H9 (cell line): ENCODE measurements at regions not wholly inside any gene's neighbourhood (a gene's known extent, or its start where the extent isn't known, plus 50 kb on each side); places are given as distances from the start of the nearest gene placed in this dataset.

Source experiments
- DNase-seq: peaks from one replicate; pipeline ENCODE4 v3.0.0-alpha.2; 2017
- H2AFZ ChIP-seq: one replicate; pipeline ENCODE4 v1.6.1; 2013; ENCODE audit warnings: mild to moderate bottlenecking, low read length, control low read depth, moderate library complexity
- H2AK5ac ChIP-seq: 2 replicates; pipeline ENCODE4 v1.6.1; 2013; ENCODE audit warnings: low read length, control low read depth, mixed read lengths; ENCODE audit not compliant: insufficient read length
- H2BK120ac ChIP-seq: one replicate; pipeline ENCODE4 v1.6.1; 2013; ENCODE audit warnings: low read depth, mild to moderate bottlenecking, low read length, control low read depth, inconsistent platforms; ENCODE audit not compliant: poor library complexity, severe bottlenecking
- H2BK12ac ChIP-seq: 2 replicates; pipeline ENCODE4 v1.6.1; 2013; ENCODE audit warnings: low read length, control low read depth, mixed read lengths, low read depth; ENCODE audit not compliant: insufficient read length
- H2BK15ac ChIP-seq: 2 replicates; pipeline ENCODE4 v1.6.1; 2013; ENCODE audit warnings: low read depth, low read length, control low read depth
- H2BK20ac ChIP-seq: one replicate; pipeline ENCODE4 v1.6.1; 2013; ENCODE audit warnings: low read depth, mild to moderate bottlenecking, low read length, control low read depth, inconsistent platforms; ENCODE audit not compliant: poor library complexity, severe bottlenecking
- H2BK5ac ChIP-seq: 2 replicates; pipeline ENCODE4 v1.6.1; 2013; ENCODE audit warnings: low read length, control low read depth, mixed read lengths; ENCODE audit not compliant: insufficient read length
- H3K14ac ChIP-seq: 2 replicates; pipeline ENCODE4 v1.6.1; 2013; ENCODE audit warnings: low read length, control low read depth; ENCODE audit not compliant: insufficient read depth
- H3K18ac ChIP-seq: 2 replicates; pipeline ENCODE4 v1.6.1; 2013; ENCODE audit warnings: low read depth, mild to moderate bottlenecking, mixed read lengths, low read length, control low read depth; ENCODE audit not compliant: insufficient read length
- H3K23ac ChIP-seq: 2 replicates; pipeline ENCODE4 v1.6.1; 2013; ENCODE audit warnings: low read length, control low read depth, mixed read lengths, low read depth; ENCODE audit not compliant: insufficient read length
- H3K23me2 ChIP-seq: 2 replicates; pipeline ENCODE4 v1.6.1; 2013; ENCODE audit warnings: low read depth, mild to moderate bottlenecking, mixed read lengths, low read length, control low read depth; ENCODE audit not compliant: insufficient read length, poor library complexity, severe bottlenecking
- H3K27ac ChIP-seq: 2 replicates; pipeline ENCODE4 v1.5.1; 2013; ENCODE audit warnings: low read length, control low read depth, mixed read lengths, low read depth; ENCODE audit not compliant: insufficient read length
- H3K27me3 ChIP-seq: 2 replicates; pipeline ENCODE4 v1.6.1; 2013; ENCODE audit warnings: low read length, control low read depth, inconsistent platforms; ENCODE audit not compliant: insufficient read depth
- H3K4ac ChIP-seq: 2 replicates; pipeline ENCODE4 v1.6.1; 2013; ENCODE audit warnings: low read depth, mild to moderate bottlenecking, control low read depth, inconsistent platforms, low read length, moderate library complexity
- H3K4me1 ChIP-seq: 2 replicates; pipeline ENCODE4 v1.6.1; 2013; ENCODE audit warnings: low read length, control low read depth, inconsistent platforms; ENCODE audit not compliant: insufficient read depth
- H3K4me2 ChIP-seq: 2 replicates; pipeline ENCODE4 v1.6.1; 2013; ENCODE audit warnings: low read length, control low read depth, mixed read lengths; ENCODE audit not compliant: insufficient read length, insufficient read depth
- H3K56ac ChIP-seq: 2 replicates; pipeline ENCODE4 v1.6.1; 2013; ENCODE audit warnings: low read depth, mild to moderate bottlenecking, mixed read lengths, low read length, control low read depth; ENCODE audit not compliant: insufficient read length
- H3K79me1 ChIP-seq: 2 replicates; pipeline ENCODE4 v1.6.1; 2013; ENCODE audit warnings: low read depth, mild to moderate bottlenecking, moderate library complexity, low read length, control low read depth, inconsistent platforms; ENCODE audit not compliant: insufficient read depth, poor library complexity, severe bottlenecking
- H3K79me2 ChIP-seq: 2 replicates; pipeline ENCODE4 v1.6.1; 2013; ENCODE audit warnings: low read length, control low read depth, inconsistent platforms; ENCODE audit not compliant: insufficient read depth
- H3K9ac ChIP-seq: 2 replicates; pipeline ENCODE4 v1.6.1; 2013; ENCODE audit warnings: low read length, control low read depth, mixed read lengths; ENCODE audit not compliant: insufficient read length; ENCODE audit errors: extremely low read depth
- H3K9me3 ChIP-seq: one replicate; pipeline ENCODE4 v1.6.1; 2013; ENCODE audit warnings: low read depth, low read length, inconsistent platforms; ENCODE audit not compliant: control insufficient read depth
- H3T11ph ChIP-seq: one replicate; pipeline ENCODE4 v1.6.1; 2013; ENCODE audit warnings: mild to moderate bottlenecking, low read length, control low read depth, inconsistent platforms
- H4K20me1 ChIP-seq: one replicate; pipeline ENCODE4 v1.6.1; 2013; ENCODE audit not compliant: control insufficient read depth, insufficient read length, insufficient read depth
- H4K5ac ChIP-seq: 2 replicates; pipeline ENCODE4 v1.6.1; 2013; ENCODE audit warnings: low read depth, mild to moderate bottlenecking, mixed read lengths, low read length, control low read depth; ENCODE audit not compliant: insufficient read length
- H4K8ac ChIP-seq: replicated peaks from 2 replicates; pipeline ENCODE4 v1.6.1; 2013; ENCODE audit warnings: low read length, control low read depth, mixed read lengths, low read depth; ENCODE audit not compliant: insufficient read length
- H4K91ac ChIP-seq: 2 replicates; pipeline ENCODE4 v1.6.1; 2013; ENCODE audit warnings: low read depth, mild to moderate bottlenecking, moderate library complexity, mixed read lengths, low read length, control low read depth; ENCODE audit not compliant: insufficient read length
- H3K27ac Mint-ChIP-seq, 3 experiments: 2 replicates in 2 of 3; 3 replicates in 1 of 3; pipeline ENCODE4 v1.8.0; 2020 to 2021; ENCODE audit warnings: mixed read lengths in 3 of 3, mild to moderate bottlenecking in 1 of 3, moderate library complexity in 1 of 3
- H3K27me3 Mint-ChIP-seq: 2 replicates; pipeline ENCODE4 v1.8.0; 2021; ENCODE audit warnings: low read depth, mild to moderate bottlenecking, moderate library complexity, mixed read lengths
- H3K36me3 Mint-ChIP-seq, 3 experiments: 2 replicates in 2 of 3; 3 replicates in 1 of 3; pipeline ENCODE4 v1.8.0; 2020 to 2021; ENCODE audit warnings: low read depth in 3 of 3, mixed read lengths in 3 of 3; ENCODE audit not compliant: insufficient read depth in 1 of 3
- H3K4me1 Mint-ChIP-seq, 2 experiments: 2 replicates each; pipeline ENCODE4 v1.8.0; 2020; ENCODE audit warnings: mixed read lengths in 2 of 2
- H3K4me3 Mint-ChIP-seq, 2 experiments: 2 replicates in 1 of 2; 3 replicates in 1 of 2; pipeline ENCODE4 v1.8.0; 2020 to 2021; ENCODE audit warnings: mild to moderate bottlenecking in 2 of 2, mixed read lengths in 2 of 2, moderate library complexity in 1 of 2
- H3K9me3 Mint-ChIP-seq, 2 experiments: 2 replicates in 1 of 2; 3 replicates in 1 of 2; pipeline ENCODE4 v1.8.0; 2020; ENCODE audit warnings: mild to moderate bottlenecking in 2 of 2, mixed read lengths in 2 of 2, moderate library complexity in 1 of 2
- WGBS: extraction: QIAGEN DNeasy Blood & Tissue Kit; methylation state at CpG from one replicate; pipeline ENCODE4 v1.1.7; 2013; ENCODE audit warnings: missing lambda C conversion rate, low lambda C conversion rate, mixed read lengths; ENCODE audit not compliant: insufficient read length; ENCODE audit errors: extremely low coverage; 5-methylcytosine and 5-hydroxymethylcytosine counted together
- TF ChIP-seq, protein P1 (sequence below): fragments of 200-600 bp; sonication (generic); conservative IDR thresholded peaks from 3 replicates; pipeline ENCODE4 v1.8.0; 2021; ENCODE audit warnings: antibody characterized with exemption, mild to moderate bottlenecking

DNA sequence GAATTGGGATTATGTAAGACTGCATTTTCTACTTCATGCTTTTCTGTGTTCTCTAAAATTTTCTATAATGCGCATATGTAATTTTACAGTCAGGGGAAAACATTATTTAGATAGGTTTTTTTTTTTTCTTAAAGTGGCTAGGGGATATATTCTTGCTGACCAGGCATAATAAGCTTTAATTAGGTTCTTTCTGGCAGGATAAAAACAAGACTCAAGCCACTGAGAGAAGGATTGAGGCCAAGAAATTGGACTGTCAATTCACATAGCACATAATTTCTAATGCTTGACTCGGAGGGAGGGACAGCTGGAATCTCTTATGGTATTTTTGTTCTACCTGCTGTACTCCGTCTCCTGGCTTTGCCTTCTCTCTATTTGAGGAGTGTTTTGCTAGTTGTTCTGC lies 119.8 kb upstream of the NPVF start:
- WGBS, result no CpG with 5 or more reads among the region's 3 CpGs
- Mint-ChIP-seq H3K27me3 (no peaks in the 10 kb centered on the region), H3K36me3 (no peaks in the 10 kb centered on the region), H3K4me3 (no peak overlapping the region), H3K27ac (no peak overlapping the region), H3K9me3 (no peaks in the 10 kb centered on the region), H3K4me1 (no peaks in the 10 kb centered on the region)
- no peak overlapping the region for H2AK5ac ChIP-seq
- no peak overlapping the region for H2BK12ac ChIP-seq
- no peak overlapping the region for H3K14ac ChIP-seq
- H3T11ph ChIP-seq, result no peak overlapping the region
- H3K79me2 ChIP-seq, result no peaks in the 10 kb centered on the region
- no peak overlapping the region for H2BK15ac ChIP-seq
- no peaks in the 10 kb centered on the region for H4K20me1 ChIP-seq
- H3K56ac ChIP-seq, result no peak overlapping the region
- H3K18ac ChIP-seq, result no peak overlapping the region
- H4K5ac ChIP-seq, result no peak overlapping the region
- no peaks in the 10 kb centered on the region for H3K79me1 ChIP-seq
- H4K91ac ChIP-seq, result no peak overlapping the region
- H2AFZ ChIP-seq, result no peak overlapping the region
- TF ChIP-seq, protein P1, sequence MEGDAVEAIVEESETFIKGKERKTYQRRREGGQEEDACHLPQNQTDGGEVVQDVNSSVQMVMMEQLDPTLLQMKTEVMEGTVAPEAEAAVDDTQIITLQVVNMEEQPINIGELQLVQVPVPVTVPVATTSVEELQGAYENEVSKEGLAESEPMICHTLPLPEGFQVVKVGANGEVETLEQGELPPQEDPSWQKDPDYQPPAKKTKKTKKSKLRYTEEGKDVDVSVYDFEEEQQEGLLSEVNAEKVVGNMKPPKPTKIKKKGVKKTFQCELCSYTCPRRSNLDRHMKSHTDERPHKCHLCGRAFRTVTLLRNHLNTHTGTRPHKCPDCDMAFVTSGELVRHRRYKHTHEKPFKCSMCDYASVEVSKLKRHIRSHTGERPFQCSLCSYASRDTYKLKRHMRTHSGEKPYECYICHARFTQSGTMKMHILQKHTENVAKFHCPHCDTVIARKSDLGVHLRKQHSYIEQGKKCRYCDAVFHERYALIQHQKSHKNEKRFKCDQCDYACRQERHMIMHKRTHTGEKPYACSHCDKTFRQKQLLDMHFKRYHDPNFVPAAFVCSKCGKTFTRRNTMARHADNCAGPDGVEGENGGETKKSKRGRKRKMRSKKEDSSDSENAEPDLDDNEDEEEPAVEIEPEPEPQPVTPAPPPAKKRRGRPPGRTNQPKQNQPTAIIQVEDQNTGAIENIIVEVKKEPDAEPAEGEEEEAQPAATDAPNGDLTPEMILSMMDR, result no peak
- H3K9me3 ChIP-seq, result no peaks in the 10 kb centered on the region
- H3K4ac ChIP-seq, result no peak overlapping the region
- H4K8ac ChIP-seq, result no peak overlapping the region
- H3K4me2 ChIP-seq, result no peak overlapping the region
- no peaks in the 10 kb centered on the region for H3K4me1 ChIP-seq
- H3K23ac ChIP-seq, result no peak overlapping the region
- H3K27ac ChIP-seq, result no peak overlapping the region
- H2BK5ac ChIP-seq, result no peak overlapping the region
- H3K27me3 ChIP-seq, result no peaks in the 10 kb centered on the region
- H3K23me2 ChIP-seq, result no peaks in the 10 kb centered on the region
- no peak overlapping the region for H3K9ac ChIP-seq
- no peak overlapping the region for H2BK20ac ChIP-seq
- no peak for DNase-seq
- H2BK120ac ChIP-seq, result no peak overlapping the region
